H9 (cell line): ENCODE measurements at regions not wholly inside any gene's neighbourhood (a gene's known extent, or its start where the extent isn't known, plus 50 kb on each side); places are given as distances from the start of the nearest gene placed in this dataset.

Experiments used
- DNase-seq: peaks from one replicate; pipeline ENCODE4 v3.0.0-alpha.2; 2017
- H2AFZ ChIP-seq: one replicate; pipeline ENCODE4 v1.6.1; 2013; ENCODE audit warnings: mild to moderate bottlenecking, low read length, control low read depth, moderate library complexity
- H2AK5ac ChIP-seq: 2 replicates; pipeline ENCODE4 v1.6.1; 2013; ENCODE audit warnings: low read length, control low read depth, mixed read lengths; ENCODE audit not compliant: insufficient read length
- H2BK120ac ChIP-seq: one replicate; pipeline ENCODE4 v1.6.1; 2013; ENCODE audit warnings: low read depth, mild to moderate bottlenecking, low read length, control low read depth, inconsistent platforms; ENCODE audit not compliant: poor library complexity, severe bottlenecking
- H2BK12ac ChIP-seq: 2 replicates; pipeline ENCODE4 v1.6.1; 2013; ENCODE audit warnings: low read length, control low read depth, mixed read lengths, low read depth; ENCODE audit not compliant: insufficient read length
- H2BK15ac ChIP-seq: 2 replicates; pipeline ENCODE4 v1.6.1; 2013; ENCODE audit warnings: low read depth, low read length, control low read depth
- H2BK20ac ChIP-seq: one replicate; pipeline ENCODE4 v1.6.1; 2013; ENCODE audit warnings: low read depth, mild to moderate bottlenecking, low read length, control low read depth, inconsistent platforms; ENCODE audit not compliant: poor library complexity, severe bottlenecking
- H2BK5ac ChIP-seq: 2 replicates; pipeline ENCODE4 v1.6.1; 2013; ENCODE audit warnings: low read length, control low read depth, mixed read lengths; ENCODE audit not compliant: insufficient read length
- H3K14ac ChIP-seq: 2 replicates; pipeline ENCODE4 v1.6.1; 2013; ENCODE audit warnings: low read length, control low read depth; ENCODE audit not compliant: insufficient read depth
- H3K18ac ChIP-seq: 2 replicates; pipeline ENCODE4 v1.6.1; 2013; ENCODE audit warnings: low read depth, mild to moderate bottlenecking, mixed read lengths, low read length, control low read depth; ENCODE audit not compliant: insufficient read length
- H3K23ac ChIP-seq: 2 replicates; pipeline ENCODE4 v1.6.1; 2013; ENCODE audit warnings: low read length, control low read depth, mixed read lengths, low read depth; ENCODE audit not compliant: insufficient read length
- H3K23me2 ChIP-seq: 2 replicates; pipeline ENCODE4 v1.6.1; 2013; ENCODE audit warnings: low read depth, mild to moderate bottlenecking, mixed read lengths, low read length, control low read depth; ENCODE audit not compliant: insufficient read length, poor library complexity, severe bottlenecking
- H3K27ac ChIP-seq: 2 replicates; pipeline ENCODE4 v1.5.1; 2013; ENCODE audit warnings: low read length, control low read depth, mixed read lengths, low read depth; ENCODE audit not compliant: insufficient read length
- H3K27me3 ChIP-seq: 2 replicates; pipeline ENCODE4 v1.6.1; 2013; ENCODE audit warnings: low read length, control low read depth, inconsistent platforms; ENCODE audit not compliant: insufficient read depth
- H3K4ac ChIP-seq: 2 replicates; pipeline ENCODE4 v1.6.1; 2013; ENCODE audit warnings: low read depth, mild to moderate bottlenecking, control low read depth, inconsistent platforms, low read length, moderate library complexity
- H3K4me1 ChIP-seq: 2 replicates; pipeline ENCODE4 v1.6.1; 2013; ENCODE audit warnings: low read length, control low read depth, inconsistent platforms; ENCODE audit not compliant: insufficient read depth
- H3K4me2 ChIP-seq: 2 replicates; pipeline ENCODE4 v1.6.1; 2013; ENCODE audit warnings: low read length, control low read depth, mixed read lengths; ENCODE audit not compliant: insufficient read length, insufficient read depth
- H3K56ac ChIP-seq: 2 replicates; pipeline ENCODE4 v1.6.1; 2013; ENCODE audit warnings: low read depth, mild to moderate bottlenecking, mixed read lengths, low read length, control low read depth; ENCODE audit not compliant: insufficient read length
- H3K79me1 ChIP-seq: 2 replicates; pipeline ENCODE4 v1.6.1; 2013; ENCODE audit warnings: low read depth, mild to moderate bottlenecking, moderate library complexity, low read length, control low read depth, inconsistent platforms; ENCODE audit not compliant: insufficient read depth, poor library complexity, severe bottlenecking
- H3K79me2 ChIP-seq: 2 replicates; pipeline ENCODE4 v1.6.1; 2013; ENCODE audit warnings: low read length, control low read depth, inconsistent platforms; ENCODE audit not compliant: insufficient read depth
- H3K9ac ChIP-seq: 2 replicates; pipeline ENCODE4 v1.6.1; 2013; ENCODE audit warnings: low read length, control low read depth, mixed read lengths; ENCODE audit not compliant: insufficient read length; ENCODE audit errors: extremely low read depth
- H3K9me3 ChIP-seq: one replicate; pipeline ENCODE4 v1.6.1; 2013; ENCODE audit warnings: low read depth, low read length, inconsistent platforms; ENCODE audit not compliant: control insufficient read depth
- H3T11ph ChIP-seq: one replicate; pipeline ENCODE4 v1.6.1; 2013; ENCODE audit warnings: mild to moderate bottlenecking, low read length, control low read depth, inconsistent platforms
- H4K20me1 ChIP-seq: one replicate; pipeline ENCODE4 v1.6.1; 2013; ENCODE audit not compliant: control insufficient read depth, insufficient read length, insufficient read depth
- H4K5ac ChIP-seq: 2 replicates; pipeline ENCODE4 v1.6.1; 2013; ENCODE audit warnings: low read depth, mild to moderate bottlenecking, mixed read lengths, low read length, control low read depth; ENCODE audit not compliant: insufficient read length
- H4K8ac ChIP-seq: replicated peaks from 2 replicates; pipeline ENCODE4 v1.6.1; 2013; ENCODE audit warnings: low read length, control low read depth, mixed read lengths, low read depth; ENCODE audit not compliant: insufficient read length
- H4K91ac ChIP-seq: 2 replicates; pipeline ENCODE4 v1.6.1; 2013; ENCODE audit warnings: low read depth, mild to moderate bottlenecking, moderate library complexity, mixed read lengths, low read length, control low read depth; ENCODE audit not compliant: insufficient read length
- H3K27ac Mint-ChIP-seq, 3 experiments: 2 replicates in 2 of 3; 3 replicates in 1 of 3; pipeline ENCODE4 v1.8.0; 2020 to 2021; ENCODE audit warnings: mixed read lengths in 3 of 3, mild to moderate bottlenecking in 1 of 3, moderate library complexity in 1 of 3
- H3K27me3 Mint-ChIP-seq: 2 replicates; pipeline ENCODE4 v1.8.0; 2021; ENCODE audit warnings: low read depth, mild to moderate bottlenecking, moderate library complexity, mixed read lengths
- H3K36me3 Mint-ChIP-seq, 3 experiments: 2 replicates in 2 of 3; 3 replicates in 1 of 3; pipeline ENCODE4 v1.8.0; 2020 to 2021; ENCODE audit warnings: low read depth in 3 of 3, mixed read lengths in 3 of 3; ENCODE audit not compliant: insufficient read depth in 1 of 3
- H3K4me1 Mint-ChIP-seq, 2 experiments: 2 replicates each; pipeline ENCODE4 v1.8.0; 2020; ENCODE audit warnings: mixed read lengths in 2 of 2
- H3K4me3 Mint-ChIP-seq, 2 experiments: 2 replicates in 1 of 2; 3 replicates in 1 of 2; pipeline ENCODE4 v1.8.0; 2020 to 2021; ENCODE audit warnings: mild to moderate bottlenecking in 2 of 2, mixed read lengths in 2 of 2, moderate library complexity in 1 of 2
- H3K9me3 Mint-ChIP-seq, 2 experiments: 2 replicates in 1 of 2; 3 replicates in 1 of 2; pipeline ENCODE4 v1.8.0; 2020; ENCODE audit warnings: mild to moderate bottlenecking in 2 of 2, mixed read lengths in 2 of 2, moderate library complexity in 1 of 2
- WGBS: extraction: QIAGEN DNeasy Blood & Tissue Kit; methylation state at CpG from one replicate; pipeline ENCODE4 v1.1.7; 2013; ENCODE audit warnings: missing lambda C conversion rate, low lambda C conversion rate, mixed read lengths; ENCODE audit not compliant: insufficient read length; ENCODE audit errors: extremely low coverage; 5-methylcytosine and 5-hydroxymethylcytosine counted together
- TF ChIP-seq, protein P1 (sequence below): fragments of 200-600 bp; sonication (generic); conservative IDR thresholded peaks from 3 replicates; pipeline ENCODE4 v1.8.0; 2021; ENCODE audit warnings: antibody characterized with exemption, mild to moderate bottlenecking

DNA sequence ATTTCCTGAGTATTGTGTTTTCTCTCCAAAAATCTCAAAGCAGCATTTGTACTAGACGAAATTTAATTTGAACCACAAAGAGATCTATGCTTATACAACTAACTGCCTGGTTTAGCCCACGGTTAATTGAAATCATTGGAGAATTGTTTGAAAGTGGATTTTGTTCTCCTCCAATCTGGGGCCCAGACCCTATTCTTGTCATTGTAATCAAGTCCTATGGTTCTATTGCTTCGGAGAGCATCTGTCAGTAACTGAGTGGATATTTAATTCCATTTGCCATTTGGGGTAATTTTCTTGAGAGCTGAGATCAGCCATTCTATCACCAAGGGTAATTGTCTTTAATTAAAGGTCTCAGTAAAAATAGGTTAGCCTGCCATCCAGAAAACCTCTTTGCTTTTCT lies 117.0 kb upstream of the KCNG1 start:
- Histone ChIP-seq H3K79me2 (no peaks in the 10 kb centered on the region), H3T11ph (no peak overlapping the region), H2BK15ac (no peak overlapping the region), H3K4me1 (no peaks in the 10 kb centered on the region), H2BK120ac (no peak overlapping the region), H4K20me1 (no peaks in the 10 kb centered on the region), H3K14ac (no peak overlapping the region), H3K18ac (no peak overlapping the region), H3K4me2 (no peak overlapping the region), H4K5ac (no peak overlapping the region), H3K79me1 (no peaks in the 10 kb centered on the region), H2AK5ac (no peak overlapping the region), H3K56ac (no peak overlapping the region), H3K23ac (no peak overlapping the region), H3K27me3 (no peaks in the 10 kb centered on the region), H3K27ac (no peak overlapping the region), H2AFZ (no peak overlapping the region), H3K4ac (no peak overlapping the region), H4K8ac (no peak overlapping the region), H2BK20ac (no peak overlapping the region), H4K91ac (no peak overlapping the region), H2BK5ac (no peak overlapping the region), H3K9me3 (no peaks in the 10 kb centered on the region), H3K23me2 (no peaks in the 10 kb centered on the region), H3K9ac (no peak overlapping the region), H2BK12ac (no peak overlapping the region)
- no peaks in the 10 kb centered on the region; a peak in 1 of 5 replicates for H3K9me3 Mint-ChIP-seq
- H3K4me3 Mint-ChIP-seq, result no peak overlapping the region
- no peaks in the 10 kb centered on the region for H3K4me1 Mint-ChIP-seq
- WGBS, result no CpG with 5 or more reads among the region's 3 CpGs
- TF ChIP-seq, protein P1, sequence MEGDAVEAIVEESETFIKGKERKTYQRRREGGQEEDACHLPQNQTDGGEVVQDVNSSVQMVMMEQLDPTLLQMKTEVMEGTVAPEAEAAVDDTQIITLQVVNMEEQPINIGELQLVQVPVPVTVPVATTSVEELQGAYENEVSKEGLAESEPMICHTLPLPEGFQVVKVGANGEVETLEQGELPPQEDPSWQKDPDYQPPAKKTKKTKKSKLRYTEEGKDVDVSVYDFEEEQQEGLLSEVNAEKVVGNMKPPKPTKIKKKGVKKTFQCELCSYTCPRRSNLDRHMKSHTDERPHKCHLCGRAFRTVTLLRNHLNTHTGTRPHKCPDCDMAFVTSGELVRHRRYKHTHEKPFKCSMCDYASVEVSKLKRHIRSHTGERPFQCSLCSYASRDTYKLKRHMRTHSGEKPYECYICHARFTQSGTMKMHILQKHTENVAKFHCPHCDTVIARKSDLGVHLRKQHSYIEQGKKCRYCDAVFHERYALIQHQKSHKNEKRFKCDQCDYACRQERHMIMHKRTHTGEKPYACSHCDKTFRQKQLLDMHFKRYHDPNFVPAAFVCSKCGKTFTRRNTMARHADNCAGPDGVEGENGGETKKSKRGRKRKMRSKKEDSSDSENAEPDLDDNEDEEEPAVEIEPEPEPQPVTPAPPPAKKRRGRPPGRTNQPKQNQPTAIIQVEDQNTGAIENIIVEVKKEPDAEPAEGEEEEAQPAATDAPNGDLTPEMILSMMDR, result no peak
- no peak for DNase-seq
- no peaks in the 10 kb centered on the region for H3K36me3 Mint-ChIP-seq
- H3K27me3 Mint-ChIP-seq, result peaks cover 2% of the 10 kb centered on the region
- no peak overlapping the region for H3K27ac Mint-ChIP-seq
